HEK293 (cell line): ENCODE measurements at regions not wholly inside any gene's neighbourhood (a gene's known extent, or its start where the extent isn't known, plus 50 kb on each side); places are given as distances from the start of the nearest gene placed in this dataset.

Experiments
- CTCF ChIA-PET: fragments of 350-600 bp; formaldehyde crosslinking; extraction: SDS; loops from one replicate; lab custom pipeline; 2021; ENCODE audit warnings: antibody characterized with exemption; lab: Yijun Ruan, JAX
- POLR2A ChIA-PET: fragments of 300-600 bp; formaldehyde crosslinking; extraction: SDS; loops from one replicate; lab custom pipeline; 2020; ENCODE audit warnings: antibody characterized with exemption, inconsistent platforms; lab: Yijun Ruan, JAX
- H3K27ac ChIP-seq: fragments of 200-500 bp; sonication (Bioruptor generic); 2 replicates; pipeline ENCODE4 v1.5.1; 2014; ENCODE audit warnings: low read depth, low read length, control low read depth, inconsistent platforms; ENCODE audit errors: extremely low read depth
- H3K36me3 ChIP-seq, 2 experiments: fragments of 200-500 bp in 1 of 2; sonication (Bioruptor generic) in 1 of 2; 1 replicate in 1 of 2; 2 replicates in 1 of 2; pipeline ENCODE4 v1.5.1; 2014 to 2017; ENCODE audit warnings: inconsistent platforms in 2 of 2, low read length in 2 of 2; ENCODE audit not compliant: control insufficient read depth in 2 of 2, insufficient read depth in 1 of 2
- H3K4me1 ChIP-seq: fragments of 200-500 bp; sonication (Bioruptor generic); 2 replicates; pipeline ENCODE4 v1.5.1; 2014; ENCODE audit warnings: mild to moderate bottlenecking, low read length, inconsistent platforms; ENCODE audit not compliant: control insufficient read depth, insufficient read depth
- H3K4me3 ChIP-seq: 2 replicates; pipeline ENCODE4 v1.5.1; 2011; ENCODE audit warnings: low read depth, mild to moderate bottlenecking, control low read depth, low read length, moderate library complexity
- H3K9me3 ChIP-seq: fragments of 200-500 bp; sonication (Bioruptor generic); 2 replicates; pipeline ENCODE4 v1.5.1; 2014; ENCODE audit warnings: low read depth, low read length, inconsistent platforms; ENCODE audit not compliant: control insufficient read depth, insufficient read depth
- GLI4 ChIP-seq: fragments of 450-650 bp; formaldehyde crosslinking; IDR thresholded peaks from 2 replicates; pipeline ENCODE4 v1.5.1; 2016; ENCODE audit warnings: missing biosample characterization, missing genetic modification characterization
- HOXA7 ChIP-seq: sonication (generic); formaldehyde crosslinking; IDR thresholded peaks from 2 replicates; pipeline ENCODE4 v1.8.1; 2022; ENCODE audit warnings: missing genetic modification reagents, borderline replicate concordance
- HOXC10 ChIP-seq: sonication (generic); formaldehyde crosslinking; IDR thresholded peaks from 2 replicates; pipeline ENCODE4 v1.8.1; 2023; ENCODE audit warnings: mild to moderate bottlenecking, missing genetic modification reagents
- IKZF3 ChIP-seq: fragments of 450-650 bp; IDR thresholded peaks from 2 replicates; pipeline ENCODE4 v1.5.0; 2018; ENCODE audit warnings: missing biosample characterization, mild to moderate bottlenecking, missing genetic modification characterization, moderate library complexity
- INSM2 ChIP-seq: fragments of 450-650 bp; formaldehyde crosslinking; IDR thresholded peaks from 2 replicates; pipeline ENCODE4 v1.5.1; 2016; ENCODE audit warnings: missing biosample characterization, missing genetic modification characterization
- PATZ1 ChIP-seq: fragments of 450-650 bp; formaldehyde crosslinking; IDR thresholded peaks from 2 replicates; pipeline ENCODE4 v1.5.1; 2016; ENCODE audit warnings: missing biosample characterization, missing genetic modification characterization
- PRDM1 ChIP-seq: fragments of 450-650 bp; formaldehyde crosslinking; IDR thresholded peaks from 2 replicates; pipeline ENCODE4; 2016; ENCODE audit warnings: missing biosample characterization, missing genetic modification characterization
- SCRT1 ChIP-seq: fragments of 450-650 bp; formaldehyde crosslinking; IDR thresholded peaks from 2 replicates; pipeline ENCODE4 v1.5.1; 2016; ENCODE audit warnings: missing biosample characterization, missing genetic modification characterization, borderline replicate concordance
- SETDB1 ChIP-seq: IDR thresholded peaks from one replicate; pipeline ENCODE4 v1.6.1; 2017; ENCODE audit warnings: mild to moderate bottlenecking, low read length, moderate library complexity, mixed read lengths; ENCODE audit not compliant: insufficient read length
- WT1 ChIP-seq: fragments of 450-650 bp; formaldehyde crosslinking; IDR thresholded peaks from 2 replicates; pipeline ENCODE4 v1.5.1; 2016; ENCODE audit warnings: missing biosample characterization, missing genetic modification characterization
- ZBTB20 ChIP-seq: fragments of 450-650 bp; formaldehyde crosslinking; IDR thresholded peaks from 2 replicates; pipeline ENCODE4 v1.5.1; 2016; ENCODE audit warnings: missing biosample characterization, missing genetic modification characterization
- ZBTB44 ChIP-seq: fragments of 450-650 bp; IDR thresholded peaks from 2 replicates; pipeline ENCODE4 v1.5.1; 2018; ENCODE audit warnings: missing biosample characterization, mild to moderate bottlenecking, missing genetic modification characterization
- ZBTB8A ChIP-seq: fragments of 450-650 bp; formaldehyde crosslinking; IDR thresholded peaks from 2 replicates; pipeline ENCODE4 v1.5.1; 2016; ENCODE audit warnings: missing biosample characterization, missing genetic modification characterization
- ZEB2 ChIP-seq: fragments of 450-650 bp; formaldehyde crosslinking; IDR thresholded peaks from 2 replicates; pipeline ENCODE4 v1.5.1; 2016; ENCODE audit warnings: missing biosample characterization, missing genetic modification characterization
- ZFP37 ChIP-seq: fragments of 450-650 bp; formaldehyde crosslinking; IDR thresholded peaks from 2 replicates; pipeline ENCODE4 v1.5.1; 2016; ENCODE audit warnings: missing biosample characterization, missing genetic modification characterization
- ZNF146 ChIP-seq: fragments of 450-650 bp; formaldehyde crosslinking; IDR thresholded peaks from 2 replicates; pipeline ENCODE4 v1.5.1; 2016; ENCODE audit warnings: missing biosample characterization, missing genetic modification characterization
- ZNF223 ChIP-seq: fragments of 450-650 bp; formaldehyde crosslinking; IDR thresholded peaks from 2 replicates; pipeline ENCODE4 v1.5.1; 2016; ENCODE audit warnings: missing biosample characterization, missing genetic modification characterization
- ZNF239 ChIP-seq: fragments of 450-650 bp; formaldehyde crosslinking; IDR thresholded peaks from 2 replicates; pipeline ENCODE4 v1.5.1; 2016; ENCODE audit warnings: missing biosample characterization, missing genetic modification characterization
- ZNF24 ChIP-seq: fragments of 450-650 bp; formaldehyde crosslinking; IDR thresholded peaks from 2 replicates; pipeline ENCODE4 v1.5.1; 2016; ENCODE audit warnings: missing biosample characterization, missing genetic modification characterization
- ZNF248 ChIP-seq: fragments of 450-650 bp; formaldehyde crosslinking; IDR thresholded peaks from 2 replicates; pipeline ENCODE4 v1.5.1; 2017; ENCODE audit warnings: missing biosample characterization, missing genetic modification characterization
- ZNF280C ChIP-seq: fragments of 450-650 bp; formaldehyde crosslinking; IDR thresholded peaks from 2 replicates; pipeline ENCODE4 v1.5.1; 2016; ENCODE audit warnings: missing biosample characterization, missing genetic modification characterization
- ZNF324 ChIP-seq: fragments of 450-650 bp; formaldehyde crosslinking; IDR thresholded peaks from 2 replicates; pipeline ENCODE4 v1.5.1; 2016; ENCODE audit warnings: missing biosample characterization, missing genetic modification characterization
- ZNF394 ChIP-seq: fragments of 450-650 bp; formaldehyde crosslinking; IDR thresholded peaks from 2 replicates; pipeline ENCODE4 v1.5.1; 2016; ENCODE audit warnings: missing biosample characterization, missing genetic modification characterization, mild to moderate bottlenecking, moderate library complexity, borderline replicate concordance
- ZNF404 ChIP-seq: fragments of 450-650 bp; formaldehyde crosslinking; IDR thresholded peaks from 2 replicates; pipeline ENCODE4 v1.5.1; 2017; ENCODE audit warnings: missing biosample characterization, missing genetic modification characterization
- ZNF48 ChIP-seq: fragments of 450-650 bp; formaldehyde crosslinking; IDR thresholded peaks from 2 replicates; pipeline ENCODE4 v1.5.1; 2016; ENCODE audit warnings: missing biosample characterization, missing genetic modification characterization
- ZNF529 ChIP-seq: fragments of 450-650 bp; formaldehyde crosslinking; IDR thresholded peaks from 2 replicates; pipeline ENCODE4 v1.5.1; 2017; ENCODE audit warnings: missing genetic modification characterization, missing biosample characterization; ENCODE audit not compliant: insufficient replicate concordance
- ZNF548 ChIP-seq: fragments of 450-650 bp; formaldehyde crosslinking; IDR thresholded peaks from 2 replicates; pipeline ENCODE4 v1.5.1; 2016; ENCODE audit warnings: missing biosample characterization, missing genetic modification characterization
- ZNF555 ChIP-seq: fragments of 450-650 bp; formaldehyde crosslinking; conservative IDR thresholded peaks from 2 replicates; pipeline ENCODE4 v1.5.1; 2017; ENCODE audit warnings: missing biosample characterization, mild to moderate bottlenecking, missing genetic modification characterization, inconsistent platforms
- ZNF585B ChIP-seq: fragments of 450-650 bp; formaldehyde crosslinking; IDR thresholded peaks from 2 replicates; pipeline ENCODE4 v1.5.1; 2016; ENCODE audit warnings: missing biosample characterization, missing genetic modification characterization
- ZNF596 ChIP-seq: fragments of 450-650 bp; IDR thresholded peaks from 2 replicates; pipeline ENCODE4 v1.5.0; 2018; ENCODE audit warnings: missing biosample characterization, mild to moderate bottlenecking, missing genetic modification characterization, moderate library complexity
- ZNF664 ChIP-seq: fragments of 450-650 bp; formaldehyde crosslinking; IDR thresholded peaks from 2 replicates; pipeline ENCODE4 v1.5.1; 2016; ENCODE audit warnings: missing biosample characterization, missing genetic modification characterization
- ZNF707 ChIP-seq: fragments of 450-650 bp; formaldehyde crosslinking; IDR thresholded peaks from 2 replicates; pipeline ENCODE4 v1.5.1; 2016; ENCODE audit warnings: missing biosample characterization, missing genetic modification characterization
- ZNF768 ChIP-seq: fragments of 450-650 bp; formaldehyde crosslinking; IDR thresholded peaks from 2 replicates; pipeline ENCODE4 v1.5.1; 2018; ENCODE audit warnings: missing biosample characterization, mild to moderate bottlenecking, missing genetic modification characterization

- TF ChIP-seq PATZ1 (tag by site-specific recombination), result no peak
- TF ChIP-seq ZNF248 (tag by site-specific recombination), result no peak
- TF ChIP-seq ZNF239 (tag by site-specific recombination), result no peak
- no peak for TF ChIP-seq HOXA7 (CRISPR knock-in tag)
- TF ChIP-seq ZNF768 (tag by site-specific recombination), result no peak
- no peak for TF ChIP-seq SCRT1
- TF ChIP-seq GLI4 (tag by site-specific recombination), result no peak
- TF ChIP-seq, all 188 proteins: peak for 45
These were observed 248.1 kb downstream of the DPY19L2 start (continued) for GRCh38 chr12:63420206-63420644.

GRCh38 chr12:63419154-63419553, 249.1 kb downstream of the DPY19L2 start:
- no peak overlapping the region for H3K27ac ChIP-seq
- ChIA-PET POLR2A (no interaction called here), CTCF (interaction anchor here (0.7 to 2.1 kb wide), 7 partner anchors 9 to 347 kb away, joined by 3 to 14 read pairs (median 6); partner anchors contain the start of gene DPY19L2)
- no peaks in the 10 kb centered on the region for H3K36me3 ChIP-seq
- no peaks in the 10 kb centered on the region for H3K4me1 ChIP-seq
- no peak overlapping the region for H3K4me3 ChIP-seq
- no peaks in the 10 kb centered on the region for H3K9me3 ChIP-seq
- no peak for TF ChIP-seq IKZF3 (tag by site-specific recombination)
- peak; percentile 76 for TF ChIP-seq ZEB2 (tag by site-specific recombination)
- no peak for TF ChIP-seq ZNF664 (tag by site-specific recombination)
- no peak for TF ChIP-seq ZNF529
- peak; percentile 48; the same call in 1 of the 2 replicates for TF ChIP-seq ZNF394 (tag by site-specific recombination)
- no peak for TF ChIP-seq ZNF404
- peak; percentile 85 for TF ChIP-seq ZFP37 (tag by site-specific recombination)
- TF ChIP-seq INSM2, result peak; percentile 95
- no peak for TF ChIP-seq ZBTB44
- no peak; the same call in 1 of the 2 replicates for TF ChIP-seq ZBTB20 (tag by site-specific recombination)
- no peak for TF ChIP-seq ZNF596
- peak; percentile 48 for TF ChIP-seq SETDB1
- TF ChIP-seq HOXC10, result no peak
- TF ChIP-seq ZNF324 (tag by site-specific recombination), result peak; percentile 92; the same call in 1 of the 2 replicates
- peak; percentile 98 for TF ChIP-seq ZNF223 (tag by site-specific recombination)
- peak; percentile 77 for TF ChIP-seq PRDM1 (tag by site-specific recombination)
- TF ChIP-seq ZNF24 (tag by site-specific recombination), result peak; percentile 88; the same call in 1 of the 2 replicates
- no peak; the same call in 1 of the 2 replicates for TF ChIP-seq ZNF555 (tag by site-specific recombination)
- no peak for TF ChIP-seq ZNF48
- TF ChIP-seq WT1, result 0 out of 2 replicates have a peak, but pooled peaks have one; percentile 37
- no peak for TF ChIP-seq ZNF707 (tag by site-specific recombination)
- no peak for TF ChIP-seq ZNF280C (tag by site-specific recombination)
- TF ChIP-seq ZNF585B, result no peak
- no peak for TF ChIP-seq ZBTB8A (tag by site-specific recombination)
- no peak for TF ChIP-seq ZNF548 (tag by site-specific recombination)
- TF ChIP-seq ZNF146 (tag by site-specific recombination), result no peak
